ENCODE measurements at regions not wholly inside any gene's neighbourhood (a gene's known extent, or its start where the extent isn't known, plus 50 kb on each side); places are given as distances from the start of the nearest gene placed in this dataset.
A peak's percentile ranks its signal among the peaks of the same experiment; 100 is the strongest.
"Not testable (repeated sequence)": the region's sequence is repeated elsewhere in the genome, so short reads cannot be mapped to it uniquely, and the experiment has no call there.

DNA sequence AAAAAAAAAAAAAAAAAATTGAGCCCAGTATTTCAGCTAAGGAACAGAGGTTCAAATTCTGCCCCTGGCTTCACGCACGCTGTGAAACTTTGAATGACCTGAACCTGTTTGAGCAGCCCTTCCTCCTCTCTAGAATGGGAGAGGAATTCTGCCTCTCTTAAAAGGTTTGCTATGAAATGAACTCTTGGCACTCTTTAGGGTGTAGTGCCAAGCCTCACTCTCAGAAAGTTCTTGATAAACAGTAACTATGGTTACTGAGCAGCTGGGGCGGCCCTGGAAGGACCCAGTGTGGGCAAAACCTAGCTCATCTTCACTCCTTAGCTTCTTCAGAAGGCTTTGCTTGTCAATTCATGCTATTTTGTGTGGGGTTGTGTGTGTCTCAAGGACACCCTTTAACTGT, 73.7 kb downstream of the GEMIN8 start:
- no peak for DNase-seq (ENCODE audit: low spot score)

DNA sequence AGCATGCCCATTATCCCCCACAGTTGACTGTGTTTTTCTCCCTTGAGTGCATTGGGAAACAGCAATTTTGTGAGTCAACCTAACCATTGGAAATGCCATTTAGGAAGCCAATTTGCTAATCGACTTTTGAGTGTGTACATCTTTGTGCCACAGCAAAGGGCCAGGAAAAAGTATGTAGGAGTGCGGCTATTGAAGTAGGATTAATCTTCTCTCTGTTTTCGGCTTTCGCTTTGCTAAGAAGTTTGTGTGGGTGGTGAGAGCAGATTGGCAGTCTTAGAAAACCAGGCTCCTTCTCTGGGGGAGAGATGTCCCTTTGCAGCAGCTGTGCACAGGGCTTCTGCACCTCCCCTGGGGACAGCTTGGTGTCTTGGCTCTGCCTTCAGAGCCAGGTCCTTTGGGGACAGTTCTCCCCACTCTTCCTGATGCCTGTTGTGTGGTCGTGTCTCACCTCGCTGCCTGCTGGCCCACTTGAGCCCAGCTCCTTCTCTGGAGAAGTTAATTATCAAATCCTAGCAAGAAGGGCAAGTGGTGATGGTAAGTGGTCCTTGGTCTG, 74.5 kb downstream of the GEMIN8 start:
- DNase-seq (ENCODE audit: low spot score) = no peak

DNA sequence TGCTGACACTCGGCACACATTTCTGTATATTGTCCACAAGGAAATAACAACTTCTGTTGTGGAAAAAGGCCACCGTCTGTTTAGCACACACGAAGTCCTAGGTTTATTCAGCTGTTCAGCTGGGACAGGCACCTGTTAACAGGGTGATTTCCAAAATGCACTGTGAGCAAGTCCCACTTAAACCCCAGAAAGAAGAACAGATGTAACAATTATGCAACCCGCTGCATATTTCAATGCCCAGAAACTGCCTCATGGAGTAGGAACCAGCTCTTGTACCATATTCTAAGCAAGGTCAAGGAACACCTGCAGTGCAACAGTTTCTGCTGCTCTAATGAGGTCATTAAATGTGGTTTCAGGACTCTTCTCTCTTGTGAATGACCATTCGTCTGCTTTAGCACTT, 77.1 kb downstream of the GEMIN8 start:
- no peak for DNase-seq (ENCODE audit: low spot score)

GRCh38 chrX:13946223-13946622, 83.5 kb downstream of the GEMIN8 start:
- not testable (repeated sequence) for DNase-seq (ENCODE audit: low spot score)

- DNase-seq (ENCODE audit: low spot score) = not testable (repeated sequence)
Observed at GRCh38 chrX:13945787-13946186, 83.9 kb downstream of the GEMIN8 start.

DNA sequence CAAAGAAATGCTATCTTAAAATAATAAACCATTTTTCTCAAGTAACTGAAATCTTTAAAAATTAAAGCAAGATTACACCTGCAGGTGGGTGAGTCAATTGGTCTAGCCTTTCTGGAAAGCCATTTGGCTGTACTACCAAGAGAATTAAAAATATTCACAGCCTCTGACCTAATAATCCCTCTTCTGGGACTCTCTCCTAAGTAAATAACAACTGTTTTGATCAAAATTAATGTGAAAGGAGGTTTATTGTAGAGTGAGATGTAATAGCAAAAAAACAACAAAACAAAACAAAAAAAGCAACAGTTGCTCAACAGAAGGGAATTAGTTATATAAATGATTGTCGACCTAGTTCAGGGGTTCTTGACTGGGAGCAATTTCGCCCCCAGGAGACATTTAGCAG, 89.0 kb downstream of the GEMIN8 start:
- no peak for DNase-seq (ENCODE audit: low spot score)

DNA sequence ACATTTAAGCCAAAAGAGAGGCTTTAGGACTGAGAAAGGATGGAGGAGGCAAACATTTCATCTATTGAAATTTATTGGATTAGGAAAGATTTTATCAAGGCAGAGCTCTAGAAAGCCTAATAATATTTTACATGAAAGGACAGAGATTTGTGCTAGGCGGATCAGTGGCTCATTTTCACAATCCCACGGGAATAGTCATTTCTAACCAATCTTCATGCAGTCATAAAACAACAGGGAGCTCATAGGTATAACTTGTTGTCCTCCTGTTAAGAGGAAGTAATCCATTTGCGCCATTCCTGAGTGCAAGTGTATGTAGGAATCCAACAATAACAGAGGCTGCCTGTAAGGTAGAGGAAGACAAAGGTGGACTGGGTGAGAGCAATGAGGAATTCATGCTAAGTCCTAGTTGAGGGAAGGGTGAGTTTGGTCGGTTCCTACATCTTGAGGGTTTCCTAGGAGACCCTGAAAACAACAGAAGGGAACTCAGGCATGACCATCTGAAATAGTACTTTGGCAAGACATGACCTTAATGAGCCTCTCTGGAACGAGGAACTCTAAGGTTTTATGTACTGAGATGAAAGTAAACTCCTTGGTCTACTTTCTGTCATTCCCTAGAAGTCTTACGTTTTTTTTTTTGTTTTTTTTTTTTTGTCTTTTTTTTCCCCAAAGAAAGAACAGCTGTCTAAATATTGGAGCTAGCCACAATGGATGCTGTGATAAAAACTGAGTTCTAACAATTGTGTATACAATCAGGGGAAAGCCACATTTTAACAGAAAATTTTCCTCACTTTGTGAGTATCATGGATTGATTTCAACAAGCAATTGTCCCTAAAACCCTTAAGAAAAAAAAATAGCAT, 89.7 kb downstream of the GEMIN8 start:
- peak; percentile 4 for DNase-seq (ENCODE audit: low spot score)

GRCh38 chrX:13938829-13939530, 90.7 kb downstream of the GEMIN8 start:
- peak; percentile 7 for DNase-seq (ENCODE audit: low spot score)

- DNase-seq (ENCODE audit: low spot score) = peak; percentile 74
Observed at GRCh38 chrX:13938051-13938828, 91.5 kb downstream of the GEMIN8 start.

DNA sequence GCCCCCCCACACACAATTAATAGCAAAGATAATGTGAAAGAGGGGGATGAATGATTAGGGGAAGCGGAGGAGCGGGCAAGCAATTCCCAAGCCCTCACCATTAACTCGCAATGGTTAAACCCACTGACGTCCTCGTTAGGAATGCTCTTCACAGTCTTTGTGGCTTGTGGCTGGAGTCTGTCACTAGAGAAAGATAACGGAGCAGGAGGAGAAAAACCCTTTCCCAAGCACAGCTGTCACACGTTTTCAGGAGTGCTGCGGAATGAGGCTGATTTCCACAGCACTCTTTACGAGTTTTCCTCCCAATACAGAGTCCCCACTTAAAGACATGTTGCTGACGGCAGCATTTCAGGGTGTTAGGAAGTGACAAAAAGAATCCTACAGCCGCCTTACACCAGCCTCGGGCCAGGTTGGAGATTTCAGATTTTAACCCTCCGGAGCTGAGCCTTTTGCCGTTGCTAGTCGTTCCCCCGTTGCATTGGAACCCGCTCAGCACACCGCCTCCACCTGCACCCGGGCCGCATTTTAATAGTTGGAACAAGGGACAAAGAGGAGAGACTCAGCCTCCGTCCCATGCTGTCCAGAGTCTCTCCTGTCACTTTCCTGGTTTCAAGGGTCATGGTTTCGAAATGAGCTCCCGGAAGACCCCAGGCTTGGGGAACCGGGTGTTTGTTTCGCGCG, 92.2 kb downstream of the GEMIN8 start:
- peak; percentile 7 for DNase-seq (ENCODE audit: low spot score)

GRCh38 chrX:13936521-13937225, 93.0 kb downstream of the GEMIN8 start:
- no peak for DNase-seq (ENCODE audit: low spot score)

- no peak for DNase-seq (ENCODE audit: low spot score)
Observed at GRCh38 chrX:13934731-13935130, 95.0 kb downstream of the GEMIN8 start.

DNA sequence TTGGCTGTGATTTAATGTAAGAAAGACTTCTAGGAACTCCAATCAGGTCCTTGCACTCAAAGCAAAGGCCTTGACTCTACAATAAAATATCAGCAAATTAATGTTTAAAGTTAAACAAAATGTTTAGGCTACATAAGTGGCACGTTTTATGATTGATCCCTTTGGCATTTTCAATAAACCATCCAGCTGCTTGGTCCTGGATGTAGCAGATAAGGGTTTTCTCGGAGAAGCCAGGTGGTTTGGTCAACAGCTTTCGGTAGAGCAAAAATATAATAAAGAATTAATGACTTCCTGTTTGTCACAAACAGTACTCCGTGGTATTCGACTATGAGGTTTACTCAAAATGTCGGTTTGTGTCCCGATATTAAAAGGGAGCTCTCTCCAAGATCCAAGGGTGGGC, 95.8 kb downstream of the GEMIN8 start:
- DNase-seq (ENCODE audit: low spot score) = no peak

- DNase-seq (ENCODE audit: low spot score) = no peak
Observed at GRCh38 chrX:13933352-13933751, 96.3 kb downstream of the GEMIN8 start.

GRCh38 chrX:13932416-13932815, 97.3 kb downstream of the GEMIN8 start:
- DNase-seq (ENCODE audit: low spot score) = no peak

DNA sequence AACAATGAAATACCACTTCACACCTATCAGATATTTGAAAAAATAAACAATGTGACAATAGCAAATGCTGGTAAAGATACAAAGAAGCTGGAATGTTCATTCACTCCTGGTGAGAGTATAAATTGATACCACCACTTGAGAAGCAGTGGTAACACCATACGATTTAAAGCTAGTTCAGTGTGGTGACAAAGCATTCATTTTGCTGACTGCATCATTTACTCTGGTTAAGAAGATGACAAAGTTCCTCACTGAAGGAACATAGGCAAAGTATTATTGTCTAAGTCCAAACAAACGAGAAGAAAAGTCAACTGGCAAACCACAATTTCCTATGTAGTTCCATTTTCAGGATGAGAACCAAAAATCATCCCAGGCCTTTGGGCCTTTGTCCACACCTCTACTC, 102.5 kb downstream of the GEMIN8 start:
- DNase-seq (ENCODE audit: low spot score) = no peak

GRCh38 chrX:13923845-13924244, 105.8 kb downstream of the GEMIN8 start:
- DNase-seq (ENCODE audit: low spot score) = no peak

DNA sequence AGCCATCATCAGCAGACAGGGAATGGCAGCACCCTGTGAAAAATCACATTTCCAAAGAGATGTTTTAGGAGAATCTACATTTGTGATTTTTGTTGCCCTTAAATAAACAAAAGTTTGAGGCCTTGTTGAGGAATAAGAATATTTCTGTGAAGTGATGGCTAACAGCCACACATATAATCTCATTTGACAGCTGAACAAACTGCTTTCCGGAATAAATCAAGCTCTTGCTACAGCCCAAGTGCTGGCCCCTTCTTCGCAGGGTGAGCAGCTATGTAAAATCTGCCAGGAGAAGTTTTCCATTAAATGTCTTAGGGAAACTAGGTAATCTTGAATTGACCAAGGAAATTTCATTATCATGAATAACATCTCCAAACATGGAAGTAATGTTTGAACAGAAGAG, 106.4 kb upstream of the GPM6B start:
- DNase-seq (ENCODE audit: low spot score) = no peak

GRCh38 chrX:13917507-13917906, 100.6 kb upstream of the GPM6B start:
- no peak for DNase-seq (ENCODE audit: low spot score)

- no peak for DNase-seq (ENCODE audit: low spot score)
Observed at GRCh38 chrX:13911586-13911985, 94.7 kb upstream of the GPM6B start.

DNA sequence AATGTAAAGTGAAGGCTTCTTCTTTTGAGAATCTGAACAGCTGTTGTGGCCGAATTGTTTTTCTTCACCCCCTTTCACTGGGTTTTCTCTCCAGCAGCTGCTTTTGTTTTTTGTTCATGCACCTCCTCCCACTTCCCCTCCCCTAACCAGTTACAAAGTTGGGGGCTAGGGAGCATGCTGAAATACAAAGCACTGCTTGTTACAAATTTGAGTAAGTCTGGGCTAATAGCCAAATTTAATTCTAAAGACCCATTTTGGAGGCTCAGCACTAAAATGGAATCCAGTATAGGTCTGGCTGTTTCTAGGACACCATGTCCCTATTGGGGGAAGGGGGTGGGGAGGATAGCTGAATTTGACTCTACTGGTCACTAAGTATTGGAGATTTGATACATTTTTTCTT, 89.2 kb upstream of the GPM6B start:
- DNase-seq (ENCODE audit: low spot score) = peak; percentile 8
